Activated CD4-positive, alpha-beta T cell treated with anti-CD3 and anti-CD28 coated beads for 36 hours (primary cell): ENCODE measurements at regions not wholly inside any gene's neighbourhood (a gene's known extent, or its start where the extent isn't known, plus 50 kb on each side); places are given as distances from the start of the nearest gene placed in this dataset.
"Not testable (repeated sequence)": the region's sequence is repeated elsewhere in the genome, so short reads cannot be mapped to it uniquely, and the experiment has no call there.

Source experiments
- ATAC-seq: fragments of 200-7000 bp; cut with Tn5 transposase; one replicate; pipeline ENCODE4 v1.10.0; 2021; ENCODE audit warnings: mild to moderate bottlenecking, moderate library complexity
- CTCF ChIA-PET: fragments of 350-600 bp; sonication (Branson Sonifier 250); formaldehyde crosslinking; loops from one replicate; lab custom pipeline; 2021; ENCODE audit warnings: antibody characterized with exemption; lab: Charles Lee
- POLR2A ChIA-PET: fragments of 350-600 bp; sonication (Branson Sonifier 250); formaldehyde crosslinking; loops from one replicate; lab custom pipeline; 2021; ENCODE audit warnings: antibody characterized with exemption, inconsistent platforms; lab: Charles Lee
- DNase-seq: peaks from one replicate; pipeline ENCODE4 v3.0.0-alpha.2; 2020
- H3K27ac Mint-ChIP-seq: one replicate; pipeline ENCODE4 v1.8.0; 2021; ENCODE audit warnings: mixed read lengths
- H3K27me3 Mint-ChIP-seq: one replicate; pipeline ENCODE4 v1.8.0; 2021; ENCODE audit warnings: mixed read lengths
- H3K36me3 Mint-ChIP-seq: one replicate; pipeline ENCODE4 v1.8.0; 2021; ENCODE audit warnings: low read depth, mixed read lengths
- H3K4me1 Mint-ChIP-seq: one replicate; pipeline ENCODE4 v1.8.0; 2021; ENCODE audit warnings: mixed read lengths
- H3K4me3 Mint-ChIP-seq: one replicate; pipeline ENCODE4 v1.8.0; 2021; ENCODE audit warnings: mild to moderate bottlenecking, moderate library complexity, mixed read lengths
- H3K9me3 Mint-ChIP-seq: one replicate; pipeline ENCODE4 v1.8.0; 2021; ENCODE audit warnings: low read depth, mixed read lengths
- intact Hi-C, 2 experiments: fragments of 100-400 bp; cut with DNase I in 1 of 2; cut with micrococcal nuclease in 1 of 2; formaldehyde crosslinking; loops; one replicate each; pipeline versions ENCODE4 v1.14.2 to v1.15.1; 2022 to 2024; cut with DNase I, micrococcal nuclease

DNA sequence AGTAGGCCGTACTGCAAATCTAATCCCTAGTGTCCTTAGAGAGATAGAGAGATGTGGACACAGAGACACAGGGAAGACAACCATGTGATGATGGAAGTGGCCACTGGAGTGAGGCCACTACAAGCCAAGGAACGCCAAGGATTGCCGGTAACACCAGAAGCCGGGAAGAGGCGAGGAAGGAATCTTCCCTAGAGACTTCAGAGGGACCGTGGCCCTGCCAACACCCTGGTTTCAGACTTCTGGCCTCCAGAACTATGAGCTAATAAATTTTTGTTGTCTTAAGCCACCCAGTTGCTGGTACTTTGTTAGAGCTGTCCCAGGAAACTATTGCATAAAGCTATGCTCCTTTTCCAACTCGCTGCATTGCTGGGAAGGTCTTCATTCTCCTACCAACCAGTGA lies 70.3 kb upstream of the ZDHHC15 start:
- H3K4me1 Mint-ChIP-seq, DNase-seq, H3K36me3 Mint-ChIP-seq, intact Hi-C loops, H3K27me3 Mint-ChIP-seq, H3K4me3 Mint-ChIP-seq, CTCF ChIA-PET, H3K27ac Mint-ChIP-seq, H3K9me3 Mint-ChIP-seq, ATAC-seq, POLR2A ChIA-PET: not testable (repeated sequence)

DNA sequence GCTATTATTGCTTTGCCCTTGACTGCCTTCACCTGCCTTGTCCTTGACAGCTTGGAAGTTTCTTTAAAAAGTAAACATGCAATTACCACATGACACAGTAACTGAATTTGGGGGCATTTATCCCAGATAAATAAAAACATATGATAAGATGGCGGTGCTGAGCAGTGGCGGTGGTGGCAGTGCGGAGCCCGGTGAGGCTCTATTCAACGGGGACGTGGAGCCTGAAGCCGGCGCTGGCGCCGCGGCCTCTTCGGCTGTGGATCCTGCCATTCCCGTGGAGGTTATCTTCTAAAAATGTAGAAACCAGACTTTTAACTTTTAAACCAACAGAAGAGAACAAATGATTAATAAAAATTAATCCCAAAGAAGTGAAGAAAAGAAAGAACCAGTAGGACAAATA lies 59.7 kb upstream of the ZDHHC15 start:
- H3K27me3 Mint-ChIP-seq, result no peaks in the 10 kb centered on the region

More for the DNA sequence above, 59.7 kb upstream of the ZDHHC15 start:
- Mint-ChIP-seq H3K4me3 (no peak overlapping the region), H3K27ac (no peak overlapping the region), H3K4me1 (no peaks in the 10 kb centered on the region), H3K36me3 (peaks cover 3% of the 10 kb centered on the region), H3K9me3 (no peaks in the 10 kb centered on the region)
- intact Hi-C loops, result no loop called here
- ChIA-PET CTCF (no interaction called here), POLR2A (no interaction called here)
- ATAC-seq, result no peak
- no peak for DNase-seq
